H9 (cell line): ENCODE measurements at regions not wholly inside any gene's neighbourhood (a gene's known extent, or its start where the extent isn't known, plus 50 kb on each side); places are given as distances from the start of the nearest gene placed in this dataset.

Experiments used
- DNase-seq: peaks from one replicate; pipeline ENCODE4 v3.0.0-alpha.2; 2017
- H2AFZ ChIP-seq: one replicate; pipeline ENCODE4 v1.6.1; 2013; ENCODE audit warnings: mild to moderate bottlenecking, low read length, control low read depth, moderate library complexity
- H2AK5ac ChIP-seq: 2 replicates; pipeline ENCODE4 v1.6.1; 2013; ENCODE audit warnings: low read length, control low read depth, mixed read lengths; ENCODE audit not compliant: insufficient read length
- H2BK120ac ChIP-seq: one replicate; pipeline ENCODE4 v1.6.1; 2013; ENCODE audit warnings: low read depth, mild to moderate bottlenecking, low read length, control low read depth, inconsistent platforms; ENCODE audit not compliant: poor library complexity, severe bottlenecking
- H2BK12ac ChIP-seq: 2 replicates; pipeline ENCODE4 v1.6.1; 2013; ENCODE audit warnings: low read length, control low read depth, mixed read lengths, low read depth; ENCODE audit not compliant: insufficient read length
- H2BK15ac ChIP-seq: 2 replicates; pipeline ENCODE4 v1.6.1; 2013; ENCODE audit warnings: low read depth, low read length, control low read depth
- H2BK20ac ChIP-seq: one replicate; pipeline ENCODE4 v1.6.1; 2013; ENCODE audit warnings: low read depth, mild to moderate bottlenecking, low read length, control low read depth, inconsistent platforms; ENCODE audit not compliant: poor library complexity, severe bottlenecking
- H2BK5ac ChIP-seq: 2 replicates; pipeline ENCODE4 v1.6.1; 2013; ENCODE audit warnings: low read length, control low read depth, mixed read lengths; ENCODE audit not compliant: insufficient read length
- H3K14ac ChIP-seq: 2 replicates; pipeline ENCODE4 v1.6.1; 2013; ENCODE audit warnings: low read length, control low read depth; ENCODE audit not compliant: insufficient read depth
- H3K18ac ChIP-seq: 2 replicates; pipeline ENCODE4 v1.6.1; 2013; ENCODE audit warnings: low read depth, mild to moderate bottlenecking, mixed read lengths, low read length, control low read depth; ENCODE audit not compliant: insufficient read length
- H3K23ac ChIP-seq: 2 replicates; pipeline ENCODE4 v1.6.1; 2013; ENCODE audit warnings: low read length, control low read depth, mixed read lengths, low read depth; ENCODE audit not compliant: insufficient read length
- H3K23me2 ChIP-seq: 2 replicates; pipeline ENCODE4 v1.6.1; 2013; ENCODE audit warnings: low read depth, mild to moderate bottlenecking, mixed read lengths, low read length, control low read depth; ENCODE audit not compliant: insufficient read length, poor library complexity, severe bottlenecking
- H3K27ac ChIP-seq: 2 replicates; pipeline ENCODE4 v1.5.1; 2013; ENCODE audit warnings: low read length, control low read depth, mixed read lengths, low read depth; ENCODE audit not compliant: insufficient read length
- H3K27me3 ChIP-seq: 2 replicates; pipeline ENCODE4 v1.6.1; 2013; ENCODE audit warnings: low read length, control low read depth, inconsistent platforms; ENCODE audit not compliant: insufficient read depth
- H3K4ac ChIP-seq: 2 replicates; pipeline ENCODE4 v1.6.1; 2013; ENCODE audit warnings: low read depth, mild to moderate bottlenecking, control low read depth, inconsistent platforms, low read length, moderate library complexity
- H3K4me1 ChIP-seq: 2 replicates; pipeline ENCODE4 v1.6.1; 2013; ENCODE audit warnings: low read length, control low read depth, inconsistent platforms; ENCODE audit not compliant: insufficient read depth
- H3K4me2 ChIP-seq: 2 replicates; pipeline ENCODE4 v1.6.1; 2013; ENCODE audit warnings: low read length, control low read depth, mixed read lengths; ENCODE audit not compliant: insufficient read length, insufficient read depth
- H3K56ac ChIP-seq: 2 replicates; pipeline ENCODE4 v1.6.1; 2013; ENCODE audit warnings: low read depth, mild to moderate bottlenecking, mixed read lengths, low read length, control low read depth; ENCODE audit not compliant: insufficient read length
- H3K79me1 ChIP-seq: 2 replicates; pipeline ENCODE4 v1.6.1; 2013; ENCODE audit warnings: low read depth, mild to moderate bottlenecking, moderate library complexity, low read length, control low read depth, inconsistent platforms; ENCODE audit not compliant: insufficient read depth, poor library complexity, severe bottlenecking
- H3K79me2 ChIP-seq: 2 replicates; pipeline ENCODE4 v1.6.1; 2013; ENCODE audit warnings: low read length, control low read depth, inconsistent platforms; ENCODE audit not compliant: insufficient read depth
- H3K9ac ChIP-seq: 2 replicates; pipeline ENCODE4 v1.6.1; 2013; ENCODE audit warnings: low read length, control low read depth, mixed read lengths; ENCODE audit not compliant: insufficient read length; ENCODE audit errors: extremely low read depth
- H3K9me3 ChIP-seq: one replicate; pipeline ENCODE4 v1.6.1; 2013; ENCODE audit warnings: low read depth, low read length, inconsistent platforms; ENCODE audit not compliant: control insufficient read depth
- H3T11ph ChIP-seq: one replicate; pipeline ENCODE4 v1.6.1; 2013; ENCODE audit warnings: mild to moderate bottlenecking, low read length, control low read depth, inconsistent platforms
- H4K20me1 ChIP-seq: one replicate; pipeline ENCODE4 v1.6.1; 2013; ENCODE audit not compliant: control insufficient read depth, insufficient read length, insufficient read depth
- H4K5ac ChIP-seq: 2 replicates; pipeline ENCODE4 v1.6.1; 2013; ENCODE audit warnings: low read depth, mild to moderate bottlenecking, mixed read lengths, low read length, control low read depth; ENCODE audit not compliant: insufficient read length
- H4K8ac ChIP-seq: replicated peaks from 2 replicates; pipeline ENCODE4 v1.6.1; 2013; ENCODE audit warnings: low read length, control low read depth, mixed read lengths, low read depth; ENCODE audit not compliant: insufficient read length
- H4K91ac ChIP-seq: 2 replicates; pipeline ENCODE4 v1.6.1; 2013; ENCODE audit warnings: low read depth, mild to moderate bottlenecking, moderate library complexity, mixed read lengths, low read length, control low read depth; ENCODE audit not compliant: insufficient read length
- H3K27ac Mint-ChIP-seq, 3 experiments: 2 replicates in 2 of 3; 3 replicates in 1 of 3; pipeline ENCODE4 v1.8.0; 2020 to 2021; ENCODE audit warnings: mixed read lengths in 3 of 3, mild to moderate bottlenecking in 1 of 3, moderate library complexity in 1 of 3
- H3K27me3 Mint-ChIP-seq: 2 replicates; pipeline ENCODE4 v1.8.0; 2021; ENCODE audit warnings: low read depth, mild to moderate bottlenecking, moderate library complexity, mixed read lengths
- H3K36me3 Mint-ChIP-seq, 3 experiments: 2 replicates in 2 of 3; 3 replicates in 1 of 3; pipeline ENCODE4 v1.8.0; 2020 to 2021; ENCODE audit warnings: low read depth in 3 of 3, mixed read lengths in 3 of 3; ENCODE audit not compliant: insufficient read depth in 1 of 3
- H3K4me1 Mint-ChIP-seq, 2 experiments: 2 replicates each; pipeline ENCODE4 v1.8.0; 2020; ENCODE audit warnings: mixed read lengths in 2 of 2
- H3K4me3 Mint-ChIP-seq, 2 experiments: 2 replicates in 1 of 2; 3 replicates in 1 of 2; pipeline ENCODE4 v1.8.0; 2020 to 2021; ENCODE audit warnings: mild to moderate bottlenecking in 2 of 2, mixed read lengths in 2 of 2, moderate library complexity in 1 of 2
- H3K9me3 Mint-ChIP-seq, 2 experiments: 2 replicates in 1 of 2; 3 replicates in 1 of 2; pipeline ENCODE4 v1.8.0; 2020; ENCODE audit warnings: mild to moderate bottlenecking in 2 of 2, mixed read lengths in 2 of 2, moderate library complexity in 1 of 2
- CTCF ChIP-seq: fragments of 200-600 bp; sonication (generic); conservative IDR thresholded peaks from 3 replicates; pipeline ENCODE4 v1.8.0; 2021; ENCODE audit warnings: antibody characterized with exemption, mild to moderate bottlenecking
- WGBS: extraction: QIAGEN DNeasy Blood & Tissue Kit; methylation state at CpG from one replicate; pipeline ENCODE4 v1.1.7; 2013; ENCODE audit warnings: missing lambda C conversion rate, low lambda C conversion rate, mixed read lengths; ENCODE audit not compliant: insufficient read length; ENCODE audit errors: extremely low coverage; 5-methylcytosine and 5-hydroxymethylcytosine counted together

- Histone ChIP-seq H3K18ac (no peak overlapping the region), H3K79me1 (no peaks in the 10 kb centered on the region), H4K5ac (no peak overlapping the region), H3K23ac (no peak overlapping the region), H4K20me1 (no peaks in the 10 kb centered on the region), H2AK5ac (no peak overlapping the region), H3K9me3 (no peaks in the 10 kb centered on the region), H3K27ac (no peak overlapping the region), H3K9ac (no peak overlapping the region), H3K23me2 (no peaks in the 10 kb centered on the region), H2BK120ac (no peak overlapping the region), H3K14ac (no peak overlapping the region), H2BK5ac (no peak overlapping the region), H2BK12ac (no peak overlapping the region), H4K91ac (no peak overlapping the region), H4K8ac (no peak overlapping the region), H2BK20ac (no peak overlapping the region), H3K4me2 (no peak overlapping the region), H3K4me1 (no peaks in the 10 kb centered on the region), H2AFZ (no peak overlapping the region), H3K56ac (no peak overlapping the region), H3T11ph (no peak overlapping the region), H3K27me3 (no peaks in the 10 kb centered on the region), H3K4ac (no peak overlapping the region), H2BK15ac (no peak overlapping the region), H3K79me2 (no peaks in the 10 kb centered on the region)
- Mint-ChIP-seq H3K36me3 (no peaks in the 10 kb centered on the region), H3K4me1 (peaks cover 0 to 4% of the 10 kb centered on the region in 2 experiments; a peak in 1 of 4 replicates), H3K9me3 (peaks cover 0 to 3% of the 10 kb centered on the region in 2 experiments; a peak in 2 of 5 replicates), H3K4me3 (no peak overlapping the region), H3K27ac (no peak overlapping the region), H3K27me3 (no peaks in the 10 kb centered on the region)
- no peak for TF ChIP-seq CTCF
- no peak for DNase-seq
- WGBS = no CpG with 5 or more reads among the region's 5 CpGs
These were observed 89.5 kb upstream of the OSBPL8 start for GRCh38 chr12:76649099-76649498.
